Peyer's patch (tissue), 4 donors: ENCODE measurements at regions not wholly inside any gene's neighbourhood (a gene's known extent, or its start where the extent isn't known, plus 50 kb on each side); places are given as distances from the start of the nearest gene placed in this dataset.

Experiments used
- DNase-seq, 3 donors: peaks; one replicate each; pipeline ENCODE4 v3.0.0-alpha.2; 2017 to 2019
- H3K27ac ChIP-seq, 4 donors: fragments of 200-600 bp; sonication (generic); one replicate each; pipeline ENCODE4 v1.5.1; 2016 to 2019
- H3K27me3 ChIP-seq, 2 donors: fragments of 200-600 bp; sonication (generic); one replicate each; pipeline ENCODE4 v1.5.1; 2019
- H3K36me3 ChIP-seq, 3 donors: fragments of 200-600 bp; sonication (generic); one replicate each; pipeline ENCODE4 v1.5.1; 2016 to 2019
- H3K4me1 ChIP-seq, 4 donors: fragments of 200-600 bp; sonication (generic); one replicate each; pipeline ENCODE4 v1.5.1; 2016 to 2019
- H3K4me3 ChIP-seq, 4 donors: fragments of 200-600 bp; sonication (generic); 1 replicate in 3 of 4; 2 replicates in 1 of 4; pipeline ENCODE4 v1.5.1; 2016 to 2019; ENCODE audit warnings: mild to moderate bottlenecking in 1 of 4
- H3K9me3 ChIP-seq, 4 donors: fragments of 200-600 bp; sonication (generic); one replicate each; pipeline ENCODE4 v1.5.1; 2016 to 2019; ENCODE audit warnings: mild to moderate bottlenecking in 1 of 4
- POLR2A ChIP-seq, 2 donors: fragments of 450-650 bp; IDR thresholded peaks; one replicate each; pipeline ENCODE4 v1.5.1; 2017; ENCODE audit warnings: antibody characterized with exemption in 2 of 2, mild to moderate bottlenecking in 2 of 2, moderate library complexity in 2 of 2
- TF ChIP-seq, protein P1 (sequence below), 6 experiments: fragments of 450-650 bp in 4 of 6; fragments of 200-600 bp in 2 of 6; sonication (generic) in 1 of 6; IDR thresholded peaks; one replicate each; pipeline ENCODE4 v1.5.1; 2017 to 2019; ENCODE audit warnings: antibody characterized with exemption in 6 of 6, mild to moderate bottlenecking in 3 of 6, moderate library complexity in 1 of 6

- Histone ChIP-seq H3K9me3 (no peaks in the 10 kb centered on the region), H3K4me1 (no peaks in the 10 kb centered on the region), H3K36me3 (no peaks in the 10 kb centered on the region), H3K4me3 (no peak overlapping the region), H3K27ac (no peak overlapping the region), H3K27me3 (no peaks in the 10 kb centered on the region)
- TF ChIP-seq, protein P1, sequence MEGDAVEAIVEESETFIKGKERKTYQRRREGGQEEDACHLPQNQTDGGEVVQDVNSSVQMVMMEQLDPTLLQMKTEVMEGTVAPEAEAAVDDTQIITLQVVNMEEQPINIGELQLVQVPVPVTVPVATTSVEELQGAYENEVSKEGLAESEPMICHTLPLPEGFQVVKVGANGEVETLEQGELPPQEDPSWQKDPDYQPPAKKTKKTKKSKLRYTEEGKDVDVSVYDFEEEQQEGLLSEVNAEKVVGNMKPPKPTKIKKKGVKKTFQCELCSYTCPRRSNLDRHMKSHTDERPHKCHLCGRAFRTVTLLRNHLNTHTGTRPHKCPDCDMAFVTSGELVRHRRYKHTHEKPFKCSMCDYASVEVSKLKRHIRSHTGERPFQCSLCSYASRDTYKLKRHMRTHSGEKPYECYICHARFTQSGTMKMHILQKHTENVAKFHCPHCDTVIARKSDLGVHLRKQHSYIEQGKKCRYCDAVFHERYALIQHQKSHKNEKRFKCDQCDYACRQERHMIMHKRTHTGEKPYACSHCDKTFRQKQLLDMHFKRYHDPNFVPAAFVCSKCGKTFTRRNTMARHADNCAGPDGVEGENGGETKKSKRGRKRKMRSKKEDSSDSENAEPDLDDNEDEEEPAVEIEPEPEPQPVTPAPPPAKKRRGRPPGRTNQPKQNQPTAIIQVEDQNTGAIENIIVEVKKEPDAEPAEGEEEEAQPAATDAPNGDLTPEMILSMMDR (IDR thresholded peaks at IDR 0.05), result no peak
- TF ChIP-seq POLR2A (IDR thresholded peaks at IDR 0.05), result no peak
- DNase-seq, result no peak
These were observed 89.3 kb upstream of the NCKAP5 start for GRCh38 chr2:133657591-133657990.

DNA sequence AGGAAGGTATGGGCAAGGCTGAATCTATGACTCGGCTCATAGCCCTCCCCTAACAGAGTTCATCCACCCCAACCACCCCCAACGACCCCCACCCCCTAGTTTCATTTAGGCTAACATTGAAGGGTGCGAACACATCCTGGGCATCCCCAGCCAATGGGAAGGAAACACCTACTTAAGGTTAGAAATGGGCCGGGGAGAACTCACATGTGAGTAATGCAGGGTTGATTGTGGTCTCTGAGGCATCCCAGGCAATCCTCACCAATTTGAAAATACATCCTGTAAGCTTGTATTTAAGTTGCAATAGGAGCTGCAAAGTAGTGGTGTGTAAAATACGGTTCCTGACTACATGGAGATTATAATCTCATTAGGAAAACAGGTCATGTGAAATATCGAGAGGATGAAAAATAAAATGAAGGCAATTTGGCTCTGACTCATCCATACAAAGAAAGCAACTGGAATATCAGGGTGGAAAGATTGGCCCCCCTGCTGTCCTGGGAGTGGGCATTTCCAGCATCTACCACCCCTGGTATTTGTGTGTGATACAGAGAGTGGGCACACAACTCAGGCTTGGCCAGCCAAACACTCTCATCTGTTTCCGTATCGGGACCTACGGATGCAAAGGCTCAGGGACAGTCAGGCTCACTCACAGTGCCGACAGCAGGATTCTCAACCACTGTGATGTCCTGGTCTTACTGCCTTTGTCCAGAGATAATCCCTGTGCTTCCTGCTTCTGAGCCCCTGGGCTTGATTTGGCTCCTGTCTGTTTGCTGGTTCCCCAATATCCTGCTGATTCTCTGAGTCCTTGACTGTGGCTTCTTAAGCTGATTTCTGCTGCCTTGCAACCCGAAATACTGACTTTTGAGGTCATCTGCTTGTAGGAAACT is 90.0 kb upstream of the NCKAP5 start:
- Histone ChIP-seq H3K27ac (no peak overlapping the region), H3K36me3 (no peaks in the 10 kb centered on the region), H3K27me3 (no peaks in the 10 kb centered on the region), H3K9me3 (no peaks in the 10 kb centered on the region), H3K4me1 (no peaks in the 10 kb centered on the region), H3K4me3 (no peak overlapping the region)
- TF ChIP-seq, protein P1 (IDR thresholded peaks at IDR 0.05), result no peak
- TF ChIP-seq POLR2A (IDR thresholded peaks at IDR 0.05), result no peak
- no peak for DNase-seq

GRCh38 chr2:133660510-133660909 is 92.2 kb upstream of the NCKAP5 start:
- no peak for DNase-seq
- no peak for TF ChIP-seq POLR2A (IDR thresholded peaks at IDR 0.05)
- TF ChIP-seq, protein P1 (IDR thresholded peaks at IDR 0.05), result no peak
- no peaks in the 10 kb centered on the region for H3K4me1 ChIP-seq
- no peaks in the 10 kb centered on the region for H3K36me3 ChIP-seq
- H3K9me3 ChIP-seq, result no peaks in the 10 kb centered on the region
- H3K27me3 ChIP-seq, result no peaks in the 10 kb centered on the region
- H3K27ac ChIP-seq, result no peak overlapping the region
- H3K4me3 ChIP-seq, result no peak overlapping the region

GRCh38 chr2:133661392-133661791 is 93.1 kb upstream of the NCKAP5 start:
- Histone ChIP-seq H3K27ac (no peak overlapping the region), H3K9me3 (no peaks in the 10 kb centered on the region), H3K4me1 (no peaks in the 10 kb centered on the region), H3K27me3 (no peaks in the 10 kb centered on the region), H3K4me3 (no peak overlapping the region), H3K36me3 (no peaks in the 10 kb centered on the region)
- TF ChIP-seq POLR2A (IDR thresholded peaks at IDR 0.05), result no peak
- TF ChIP-seq, protein P1 (IDR thresholded peaks at IDR 0.05), result no peak
- no peak for DNase-seq

DNA sequence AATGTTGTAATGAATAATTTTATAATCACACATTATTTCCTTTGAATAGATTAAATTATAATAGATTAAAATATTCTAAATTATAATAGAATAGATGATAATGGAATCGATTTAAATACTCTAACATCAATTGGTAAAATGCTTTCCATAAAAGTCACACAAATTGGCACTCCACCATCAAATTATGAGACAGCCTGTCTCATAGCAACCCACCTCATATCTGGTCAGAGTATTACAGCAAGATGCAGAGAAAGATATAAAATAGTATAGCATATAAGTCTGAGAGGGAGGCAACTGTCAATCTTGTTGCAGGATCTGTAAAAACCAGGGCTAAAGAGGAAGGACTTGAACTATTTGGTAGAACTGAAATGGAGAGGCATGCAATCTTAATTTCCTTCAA is 98.4 kb upstream of the NCKAP5 start:
- H3K27ac ChIP-seq, result no peak overlapping the region
- TF ChIP-seq POLR2A (IDR thresholded peaks at IDR 0.05), result no peak
- TF ChIP-seq, protein P1 (IDR thresholded peaks at IDR 0.05), result no peak
- H3K4me1 ChIP-seq, result no peaks in the 10 kb centered on the region
- H3K27me3 ChIP-seq, result no peaks in the 10 kb centered on the region
- no peak overlapping the region for H3K4me3 ChIP-seq
- H3K9me3 ChIP-seq, result no peaks in the 10 kb centered on the region
- DNase-seq, result no peak
- H3K36me3 ChIP-seq, result no peaks in the 10 kb centered on the region
